B cell (primary cell): ENCODE measurements at regions not wholly inside any gene's neighbourhood (a gene's known extent, or its start where the extent isn't known, plus 50 kb on each side); places are given as distances from the start of the nearest gene placed in this dataset.
A peak's percentile ranks its signal among the peaks of the same experiment; 100 is the strongest.

ENCODE experiments used
- ATAC-seq: fragments of 200-7000 bp; cut with Tn5 transposase; one replicate; pipeline ENCODE4 v1.10.0; 2021; ENCODE audit warnings: low read depth, mild to moderate bottlenecking, moderate number of reproducible peaks, moderate library complexity
- CTCF ChIA-PET: fragments of 350-600 bp; sonication (Branson Sonifier 250); formaldehyde crosslinking; loops from one replicate; lab custom pipeline; 2021; ENCODE audit warnings: antibody characterized with exemption, inconsistent platforms; lab: Charles Lee
- POLR2A ChIA-PET: fragments of 350-600 bp; sonication (Branson Sonifier 250); formaldehyde crosslinking; loops from one replicate; lab custom pipeline; 2021; ENCODE audit warnings: antibody characterized with exemption; lab: Charles Lee
- DNase-seq: peaks from one replicate; pipeline ENCODE4 v3.0.0; 2013
- H2AFZ ChIP-seq: 2 replicates; pipeline ENCODE4 v1.6.1; 2012; ENCODE audit warnings: mild to moderate bottlenecking, low read depth, low read length; ENCODE audit not compliant: insufficient read depth, poor library complexity, severe bottlenecking
- H3K27ac ChIP-seq, 2 donors: 1 replicate in 1 of 2; 2 replicates in 1 of 2; pipeline ENCODE4 v1.5.1; 2012 to 2013; ENCODE audit warnings: low read length in 2 of 2, mild to moderate bottlenecking in 2 of 2, moderate library complexity in 1 of 2
- H3K27me3 ChIP-seq, 4 experiments: fragments of 200-600 bp in 1 of 4; sonication (generic) in 1 of 4; replicated peaks in 1 of 4; 1 replicate in 2 of 4; 2 replicates in 2 of 4; pipeline versions ENCODE4 v1.6.1 to v1.7.0; 2013 to 2016; ENCODE audit warnings: low read length in 3 of 4, mild to moderate bottlenecking in 2 of 4, mixed read lengths in 1 of 4, moderate library complexity in 1 of 4; ENCODE audit not compliant: insufficient read depth in 4 of 4, control insufficient read depth in 3 of 4; ENCODE audit errors: control extremely low read depth in 1 of 4
- H3K36me3 ChIP-seq, 2 experiments: replicated peaks in 1 of 2; 1 replicate in 1 of 2; 2 replicates in 1 of 2; pipeline versions ENCODE4 v1.6.1 to v1.7.1; 2013; ENCODE audit warnings: low read length in 1 of 2; ENCODE audit not compliant: insufficient read depth in 2 of 2, control insufficient read depth in 1 of 2; ENCODE audit errors: control extremely low read depth in 1 of 2, extremely low read depth in 1 of 2
- H3K4me1 ChIP-seq, 2 donors: fragments of 200-600 bp in 1 of 2; sonication (generic) in 1 of 2; 1 replicate in 1 of 2; 2 replicates in 1 of 2; pipeline versions ENCODE4 v1.5.1 to v1.6.1; 2013 to 2017; ENCODE audit warnings: low read length in 2 of 2; ENCODE audit not compliant: control insufficient read depth in 2 of 2, insufficient read depth in 2 of 2
- H3K4me2 ChIP-seq: replicated peaks from 2 replicates; pipeline ENCODE3; 2012; ENCODE audit warnings: mild to moderate bottlenecking, low read depth, low read length; ENCODE audit not compliant: poor library complexity, severe bottlenecking
- H3K4me3 ChIP-seq, 5 experiments: fragments of 200-600 bp in 1 of 5; sonication (generic) in 1 of 5; 1 replicate in 3 of 5; 2 replicates in 2 of 5; pipeline versions ENCODE4 v1.5.1 to v1.7.0; 2011 to 2016; ENCODE audit warnings: low read length in 4 of 5, mild to moderate bottlenecking in 4 of 5, low read depth in 2 of 5, control low read depth in 1 of 5, moderate library complexity in 1 of 5; ENCODE audit not compliant: insufficient read depth in 1 of 5; ENCODE audit errors: control extremely low read depth in 1 of 5, extremely low read depth in 1 of 5
- H3K79me2 ChIP-seq: fragments of 200-600 bp; sonication (generic); one replicate; pipeline ENCODE4 v1.6.0; 2016; ENCODE audit warnings: low read length; ENCODE audit not compliant: control insufficient read depth, insufficient read depth
- H3K9ac ChIP-seq: fragments of 200-600 bp; sonication (generic); 2 replicates; pipeline ENCODE4 v1.6.1; 2017; ENCODE audit warnings: mild to moderate bottlenecking, low read length, moderate library complexity
- H3K9me3 ChIP-seq, 3 donors: one replicate each; pipeline versions ENCODE4 v1.6.1 to v1.7.1; 2013; ENCODE audit warnings: low read length in 2 of 3; ENCODE audit not compliant: control insufficient read depth in 2 of 3, insufficient read depth in 1 of 3; ENCODE audit errors: control extremely low read depth in 1 of 3
- H4K20me1 ChIP-seq: 2 replicates; pipeline ENCODE4 v1.6.0; 2012; ENCODE audit warnings: mild to moderate bottlenecking, low read length; ENCODE audit not compliant: insufficient read depth, control insufficient read depth, poor library complexity, severe bottlenecking
- H3K27ac Mint-ChIP-seq: one replicate; pipeline ENCODE4 v1.8.0; 2021; ENCODE audit warnings: mixed read lengths
- H3K27me3 Mint-ChIP-seq: one replicate; pipeline ENCODE4 v1.8.0; 2021; ENCODE audit warnings: mixed read lengths
- H3K4me1 Mint-ChIP-seq: one replicate; pipeline ENCODE4 v1.8.0; 2021; ENCODE audit warnings: mixed read lengths
- H3K4me3 Mint-ChIP-seq: one replicate; pipeline ENCODE4 v1.8.0; 2021; ENCODE audit warnings: mixed read lengths
- H3K9me3 Mint-ChIP-seq: one replicate; pipeline ENCODE4 v1.8.0; 2022; ENCODE audit warnings: mixed read lengths; ENCODE audit not compliant: insufficient read depth
- CTCF ChIP-seq: fragments of 200-600 bp; IDR thresholded peaks from one replicate; pipeline ENCODE4 v1.8.0; 2022; ENCODE audit warnings: antibody characterized with exemption, mild to moderate bottlenecking
- EZH2 ChIP-seq: IDR thresholded peaks from 2 replicates; pipeline ENCODE4 v1.6.1; 2012; ENCODE audit warnings: borderline replicate concordance, low read depth, mild to moderate bottlenecking, moderate library complexity, low read length; ENCODE audit not compliant: insufficient read depth, poor library complexity, severe bottlenecking
- WGBS: methylation state at CpG from one replicate; pipeline ENCODE4 v1.1.5; 2013; ENCODE audit warnings: missing lambda C conversion rate; ENCODE audit not compliant: insufficient coverage; 5-methylcytosine and 5-hydroxymethylcytosine counted together
- intact Hi-C: fragments of 100-400 bp; cut with micrococcal nuclease; formaldehyde crosslinking; loops from one replicate; pipeline ENCODE4 v1.10.0; 2022

DNA sequence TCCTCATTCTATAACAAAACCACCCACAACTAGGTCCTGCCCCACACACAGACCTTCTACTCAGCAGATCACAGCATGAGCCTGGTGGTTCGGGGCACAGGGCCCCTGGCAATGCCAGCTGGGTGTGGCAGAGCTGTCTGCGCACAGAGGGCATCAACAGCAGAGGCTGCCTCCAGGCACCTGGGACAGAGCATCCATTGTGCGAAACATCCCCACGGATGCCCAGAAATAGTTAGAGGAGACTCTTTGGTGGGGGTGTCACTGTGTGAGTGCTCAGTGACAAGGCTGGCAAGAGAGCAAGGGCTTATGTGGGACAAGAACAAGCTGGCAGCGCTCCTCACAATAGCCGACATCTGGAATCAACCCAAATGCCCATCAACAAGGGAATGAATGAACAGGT is 487.4 kb upstream of the PROK2 start:
- H3K27me3 ChIP-seq = peaks cover 0 to 9% (median 0%) of the 10 kb centered on the region in 4 experiments
- no peak overlapping the region for H3K27ac ChIP-seq
- no peak overlapping the region for H3K4me3 ChIP-seq
- intact Hi-C loops = loop anchor here (5.0 kb wide), 1 partner anchor 95 kb away; no protein-coding TSS in a partner anchor
- DNase-seq = no peak
- no peak overlapping the region for H3K9ac ChIP-seq
- no peaks in the 10 kb centered on the region for H4K20me1 ChIP-seq
- WGBS = 100% methylated on average over 4 of the region's 6 CpGs
- no peak overlapping the region for H2AFZ ChIP-seq
- H3K36me3 ChIP-seq = no peaks in the 10 kb centered on the region
- peak overlapping the region; percentile 5 for H3K27ac Mint-ChIP-seq
- H3K79me2 ChIP-seq = no peaks in the 10 kb centered on the region
- H3K4me1 ChIP-seq = peaks cover 69 to 70% of the 10 kb centered on the region in 2 donors
- H3K4me2 ChIP-seq = no peak overlapping the region
- POLR2A ChIA-PET = no interaction called here
- no peak overlapping the region for H3K4me3 Mint-ChIP-seq
- TF ChIP-seq CTCF (no peak), EZH2 (no peak)
- CTCF ChIA-PET = no interaction called here
- H3K9me3 Mint-ChIP-seq = peaks cover 6% of the 10 kb centered on the region
- no peak for ATAC-seq
- peaks cover 0 to 10% (median 4%) of the 10 kb centered on the region in 3 donors for H3K9me3 ChIP-seq
- H3K4me1 Mint-ChIP-seq = peaks cover 81% of the 10 kb centered on the region
- peaks cover 8% of the 10 kb centered on the region for H3K27me3 Mint-ChIP-seq

DNA sequence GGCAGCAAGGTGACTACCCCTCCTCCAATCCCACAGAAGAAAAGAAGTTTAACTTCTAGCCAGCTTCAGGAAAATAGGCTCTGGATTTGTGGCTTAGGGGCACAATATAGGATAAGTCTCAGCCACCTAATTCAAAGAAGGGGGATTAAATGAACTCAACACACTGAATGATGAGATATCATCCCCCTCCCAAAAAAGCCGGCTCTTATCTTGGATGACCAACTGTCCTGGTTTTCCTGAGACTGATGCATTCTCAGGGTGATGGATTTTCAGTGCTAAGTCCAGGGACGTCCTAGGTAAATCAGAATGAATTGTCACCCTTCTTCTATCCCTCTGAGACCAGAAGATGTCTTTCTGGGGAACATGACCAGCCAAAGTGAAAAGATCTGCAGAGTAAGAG is 487.0 kb upstream of the PROK2 start:
- Mint-ChIP-seq H3K4me1 (peaks cover 82% of the 10 kb centered on the region), H3K9me3 (peaks cover 2% of the 10 kb centered on the region), H3K27me3 (peaks cover 8% of the 10 kb centered on the region), H3K4me3 (no peak overlapping the region), H3K27ac (no peak overlapping the region)
- Histone ChIP-seq H3K4me1 (peaks cover 70 to 72% of the 10 kb centered on the region in 2 donors), H3K36me3 (no peaks in the 10 kb centered on the region), H2AFZ (no peak overlapping the region), H3K27me3 (peaks cover 0 to 9% (median 0%) of the 10 kb centered on the region in 4 experiments), H3K79me2 (no peaks in the 10 kb centered on the region), H3K27ac (no peak overlapping the region), H3K4me2 (no peak overlapping the region), H3K4me3 (no peak overlapping the region), H3K9ac (no peak overlapping the region), H4K20me1 (no peaks in the 10 kb centered on the region), H3K9me3 (peaks cover 0 to 10% (median 3%) of the 10 kb centered on the region in 3 donors)
- POLR2A ChIA-PET = interaction anchor here (0.8 kb wide), 1 partner anchor 16 kb away, joined by 7 read pairs; no protein-coding TSS in a partner anchor
- CTCF ChIA-PET = no interaction called here
- intact Hi-C loops = loop anchor here (5.0 kb wide), 1 partner anchor 95 kb away; no protein-coding TSS in a partner anchor
- ATAC-seq (no peak), DNase-seq (no peak)
- WGBS = 89% methylated on average over 1 of the region's 2 CpGs
- TF ChIP-seq CTCF = no peak
- no peak for TF ChIP-seq EZH2
